ENCODE measurements at regions not wholly inside any gene's neighbourhood (a gene's known extent, or its start where the extent isn't known, plus 50 kb on each side); places are given as distances from the start of the nearest gene placed in this dataset.

DNA sequence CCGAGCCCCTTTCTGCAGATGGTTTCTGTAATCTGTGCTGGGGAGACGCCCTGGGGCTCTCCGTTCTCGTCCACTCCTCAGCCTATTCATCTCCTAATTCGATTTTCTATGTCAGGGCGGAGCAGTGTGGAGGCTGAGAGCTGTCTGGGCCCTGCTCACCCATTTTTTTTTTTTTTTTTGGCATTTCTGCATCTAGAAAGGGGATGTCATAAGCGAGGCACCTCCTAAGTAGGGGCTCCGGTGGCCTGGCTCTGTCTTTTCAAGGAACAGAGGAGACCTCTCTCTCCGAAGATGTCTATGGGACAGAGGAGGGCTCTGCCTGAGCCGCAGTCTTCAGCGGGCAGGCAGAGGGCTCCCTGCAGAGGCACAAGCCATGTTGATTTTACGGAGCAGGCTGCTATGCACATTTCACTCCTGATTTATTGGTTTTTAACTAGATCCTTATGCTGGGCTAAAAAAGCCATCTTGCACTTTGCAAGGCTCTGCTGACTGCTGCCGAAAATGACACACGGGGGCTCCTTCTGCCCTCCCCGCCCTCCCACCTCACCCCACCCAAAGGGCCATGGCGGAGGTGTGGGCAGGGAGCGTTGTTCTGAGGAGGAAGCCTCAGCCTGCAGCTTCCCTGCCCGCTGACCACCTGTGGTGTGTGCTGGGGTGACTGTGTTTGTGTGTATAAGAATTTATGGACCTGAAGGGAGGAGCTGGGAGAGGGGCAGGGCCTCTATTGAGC, 71.0 kb downstream of the FOXD2 start:
- TF ChIP-seq, protein P1, sequence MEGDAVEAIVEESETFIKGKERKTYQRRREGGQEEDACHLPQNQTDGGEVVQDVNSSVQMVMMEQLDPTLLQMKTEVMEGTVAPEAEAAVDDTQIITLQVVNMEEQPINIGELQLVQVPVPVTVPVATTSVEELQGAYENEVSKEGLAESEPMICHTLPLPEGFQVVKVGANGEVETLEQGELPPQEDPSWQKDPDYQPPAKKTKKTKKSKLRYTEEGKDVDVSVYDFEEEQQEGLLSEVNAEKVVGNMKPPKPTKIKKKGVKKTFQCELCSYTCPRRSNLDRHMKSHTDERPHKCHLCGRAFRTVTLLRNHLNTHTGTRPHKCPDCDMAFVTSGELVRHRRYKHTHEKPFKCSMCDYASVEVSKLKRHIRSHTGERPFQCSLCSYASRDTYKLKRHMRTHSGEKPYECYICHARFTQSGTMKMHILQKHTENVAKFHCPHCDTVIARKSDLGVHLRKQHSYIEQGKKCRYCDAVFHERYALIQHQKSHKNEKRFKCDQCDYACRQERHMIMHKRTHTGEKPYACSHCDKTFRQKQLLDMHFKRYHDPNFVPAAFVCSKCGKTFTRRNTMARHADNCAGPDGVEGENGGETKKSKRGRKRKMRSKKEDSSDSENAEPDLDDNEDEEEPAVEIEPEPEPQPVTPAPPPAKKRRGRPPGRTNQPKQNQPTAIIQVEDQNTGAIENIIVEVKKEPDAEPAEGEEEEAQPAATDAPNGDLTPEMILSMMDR (IDR thresholded peaks at IDR 0.05), result no peak
- TF ChIP-seq POLR2A (IDR thresholded peaks at IDR 0.05), result no peak
